SK-MEL-5 (cell line): ENCODE measurements at regions not wholly inside any gene's neighbourhood (a gene's known extent, or its start where the extent isn't known, plus 50 kb on each side); places are given as distances from the start of the nearest gene placed in this dataset.
"Not testable (repeated sequence)": the region's sequence is repeated elsewhere in the genome, so short reads cannot be mapped to it uniquely, and the experiment has no call there.

Experiments used
- DNase-seq: peaks from one replicate; pipeline ENCODE4 v3.0.0-alpha.2; 2016; ENCODE audit warnings: low read depth, low spot score
- in situ Hi-C: cut with HindIII; loops from 2 replicates; pipeline ENCODE4 v1.10.0; 2016; ENCODE audit warnings: low sequenced_read_pairs, high pct_unique_total_duplicates, low pct_unique_long_range_greater_than_20kb

DNA sequence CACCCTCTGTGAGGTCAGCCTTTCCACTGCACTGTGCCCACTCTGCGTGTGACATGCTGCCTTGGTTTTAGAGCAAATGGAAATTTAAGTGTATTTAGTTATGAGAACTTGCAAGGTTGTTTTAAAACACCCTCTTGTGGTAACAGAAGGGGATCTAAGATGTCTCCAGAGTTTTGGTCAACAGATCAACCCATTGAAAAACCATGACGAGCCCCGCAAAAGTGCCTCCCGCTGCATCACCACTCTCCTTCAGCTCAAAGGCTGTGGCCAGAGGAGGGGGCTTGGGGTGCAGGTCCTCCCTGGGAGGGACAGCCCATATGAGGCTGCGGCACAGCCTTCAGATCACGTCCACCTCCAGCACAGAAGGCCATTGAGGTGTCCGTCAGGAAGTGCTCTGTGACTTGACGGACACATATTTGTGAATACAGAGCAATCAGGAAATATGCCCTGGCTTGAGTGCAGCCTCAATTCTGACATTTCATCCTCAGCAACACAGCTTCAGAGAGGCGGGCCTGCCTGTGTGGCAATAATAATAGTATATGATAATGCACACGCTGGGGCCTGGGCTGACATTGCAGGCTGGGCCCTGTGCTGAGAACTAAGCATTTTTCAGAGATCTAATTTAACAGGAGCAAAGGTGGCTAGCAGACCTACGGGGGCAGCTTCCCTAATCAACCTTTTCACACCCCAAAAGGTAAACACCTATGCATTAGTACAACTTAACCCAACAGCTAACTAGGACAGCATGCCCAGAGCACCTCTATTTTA lies 213.9 kb downstream of the ANAPC1 start:
- in situ Hi-C loops = no loop called here
- no peak for DNase-seq

DNA sequence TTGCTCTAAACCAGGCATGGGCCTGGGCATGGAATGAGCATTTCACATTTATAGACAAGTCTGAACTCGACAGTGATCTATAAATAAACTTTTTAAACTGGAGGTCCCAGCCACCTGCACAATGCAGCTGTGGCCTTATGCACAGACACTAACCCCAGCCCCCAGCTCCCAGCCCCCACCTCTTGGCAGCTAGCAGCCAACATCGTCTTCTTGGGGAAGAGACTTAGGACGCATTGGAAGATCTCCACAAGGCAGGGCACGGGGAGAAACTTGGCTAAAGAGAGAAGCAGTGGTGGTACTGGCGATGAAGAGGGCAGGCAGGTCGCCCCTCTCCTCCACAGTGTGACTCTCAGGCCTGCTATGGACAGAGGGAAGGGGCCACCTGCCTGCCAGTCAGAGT lies 213.2 kb downstream of the ANAPC1 start:
- in situ Hi-C loops = no loop called here
- DNase-seq = no peak

DNA sequence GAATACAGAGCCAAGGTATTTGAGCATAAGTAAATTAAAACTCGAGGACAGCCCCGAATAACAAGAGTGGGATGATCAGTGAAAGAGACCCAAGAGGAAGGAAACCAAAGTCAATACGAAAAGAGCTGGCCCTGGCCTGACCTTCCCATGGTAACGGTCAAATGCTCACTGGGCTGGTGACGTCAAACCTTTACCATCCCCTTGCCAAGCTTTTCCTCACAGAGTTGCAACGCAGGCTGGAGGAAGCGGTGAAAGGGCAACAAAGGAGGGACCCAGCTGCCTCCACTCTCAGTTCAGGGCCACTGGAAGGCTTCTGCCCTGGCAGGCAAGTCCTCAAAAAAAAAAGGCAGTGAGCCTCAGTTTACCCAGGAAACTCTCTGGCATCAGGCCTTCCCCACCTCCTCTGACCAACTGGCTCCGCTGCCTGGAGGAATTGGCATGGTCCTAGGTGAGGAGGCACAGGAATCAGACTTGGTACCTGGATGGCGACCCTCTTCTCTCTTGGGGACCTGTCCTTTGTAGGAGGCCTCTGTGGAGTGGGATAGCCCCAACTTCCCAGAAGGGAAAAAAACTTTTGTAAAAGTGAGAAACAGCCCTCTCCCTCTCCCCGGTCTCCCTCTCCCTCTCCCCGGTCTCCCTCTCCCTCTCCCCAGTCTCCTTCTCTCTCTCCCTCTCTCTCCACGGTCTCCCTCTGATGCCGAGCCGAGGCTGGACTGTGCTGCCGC lies 212.4 kb downstream of the ANAPC1 start:
- no peak for DNase-seq
- in situ Hi-C loops = no loop called here

DNA sequence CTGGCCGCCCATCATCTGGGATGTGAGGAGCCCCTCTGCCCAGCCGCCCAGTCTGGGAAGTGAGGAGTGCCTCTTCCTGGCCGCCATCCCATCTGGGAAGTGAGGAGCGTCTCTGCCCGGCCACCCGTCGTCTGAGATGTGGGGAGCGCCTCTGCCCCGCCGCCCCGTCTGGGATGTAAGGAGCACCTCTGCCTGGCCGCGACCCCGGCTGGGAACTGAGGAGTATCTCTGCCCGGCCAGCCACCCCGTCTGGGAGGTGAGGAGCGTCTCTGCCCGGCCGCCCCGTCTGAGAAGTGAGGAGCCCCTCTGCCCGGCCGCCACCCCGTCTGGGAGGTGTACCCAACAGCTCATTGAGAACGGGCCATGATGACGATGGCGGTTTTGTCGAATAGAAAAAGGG lies 211.4 kb downstream of the ANAPC1 start:
- DNase-seq, in situ Hi-C loops: not testable (repeated sequence)

DNA sequence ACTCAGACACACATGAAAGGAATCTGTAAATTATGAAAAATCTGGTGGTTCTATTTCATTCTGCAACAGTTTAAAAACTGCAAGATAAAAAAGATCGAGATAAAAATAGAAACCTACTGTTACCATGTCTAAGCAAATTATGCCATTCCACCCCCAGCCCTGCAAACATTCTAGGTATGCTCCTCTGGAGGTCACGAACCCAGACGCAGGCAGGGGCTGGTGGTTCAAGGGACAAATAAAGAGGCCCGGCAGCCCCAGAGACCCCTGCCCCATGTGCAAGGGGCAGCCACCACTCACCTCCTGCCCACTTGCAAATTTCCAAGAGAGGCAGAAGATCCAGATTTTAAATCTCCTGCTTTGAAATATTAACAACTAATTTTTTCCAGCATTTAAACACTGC lies 210.5 kb downstream of the ANAPC1 start:
- in situ Hi-C loops = no loop called here
- no peak for DNase-seq

DNA sequence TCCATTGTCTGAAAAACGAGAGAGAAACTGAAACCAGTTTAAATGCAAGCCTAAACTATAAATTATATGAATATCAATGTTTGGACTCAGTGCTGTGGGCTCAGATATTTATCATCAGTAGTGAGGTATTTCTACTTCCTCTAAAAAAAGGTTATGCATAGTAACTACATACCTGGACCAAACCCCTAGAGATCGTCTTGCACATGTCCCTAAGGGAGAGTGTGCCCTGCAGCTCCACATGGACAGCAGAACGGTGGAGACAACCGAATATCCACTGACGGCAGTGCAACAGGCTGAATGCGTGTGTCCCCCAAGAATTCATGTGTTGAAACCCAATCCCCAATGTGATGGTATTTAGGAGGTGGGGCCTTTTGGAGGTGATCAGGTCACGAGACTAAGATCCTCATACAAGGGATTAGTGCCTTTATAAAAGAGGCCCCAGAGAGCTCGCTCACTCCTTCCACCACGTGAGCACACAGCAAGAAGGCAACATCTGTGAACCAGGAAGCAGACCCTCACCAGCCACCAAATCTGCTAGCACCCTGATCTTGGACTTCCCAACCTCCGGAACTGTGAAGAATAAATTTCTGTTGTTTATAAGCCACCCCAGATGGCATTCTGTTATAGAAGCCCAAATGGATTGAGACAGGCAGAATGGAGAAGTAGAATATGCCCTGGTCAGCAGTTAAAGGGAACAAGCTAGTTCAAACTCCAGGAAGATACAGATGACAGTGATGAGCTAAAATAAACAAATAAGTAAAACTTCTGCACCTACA lies 208.4 kb downstream of the ANAPC1 start:
- DNase-seq = no peak
- in situ Hi-C loops = no loop called here

DNA sequence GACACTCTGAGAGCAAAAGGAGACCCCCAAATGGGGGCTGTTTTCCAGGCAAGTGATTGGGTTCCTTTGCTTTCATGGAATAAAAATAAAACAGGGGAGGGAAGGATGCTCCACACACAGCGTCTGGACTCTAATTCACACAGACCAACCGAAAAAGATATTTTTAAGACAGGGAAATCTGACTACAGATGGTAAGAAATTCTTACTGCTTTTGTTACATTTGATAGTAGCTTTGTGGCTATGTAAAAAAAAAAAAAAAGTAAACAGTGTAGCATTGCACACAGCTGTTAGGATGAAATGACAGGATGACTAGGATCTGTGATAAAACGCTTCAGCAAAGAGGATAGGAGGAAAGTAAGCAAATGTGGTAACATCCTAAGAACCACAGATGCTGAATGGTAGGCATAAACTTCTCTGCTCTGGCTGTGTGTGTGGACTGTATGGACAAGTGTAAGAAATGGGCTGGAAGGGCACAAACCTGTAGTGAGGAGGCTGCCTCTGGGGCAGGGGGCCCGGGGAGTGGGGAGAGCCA lies 207.6 kb downstream of the ANAPC1 start:
- in situ Hi-C loops = no loop called here
- no peak for DNase-seq

DNA sequence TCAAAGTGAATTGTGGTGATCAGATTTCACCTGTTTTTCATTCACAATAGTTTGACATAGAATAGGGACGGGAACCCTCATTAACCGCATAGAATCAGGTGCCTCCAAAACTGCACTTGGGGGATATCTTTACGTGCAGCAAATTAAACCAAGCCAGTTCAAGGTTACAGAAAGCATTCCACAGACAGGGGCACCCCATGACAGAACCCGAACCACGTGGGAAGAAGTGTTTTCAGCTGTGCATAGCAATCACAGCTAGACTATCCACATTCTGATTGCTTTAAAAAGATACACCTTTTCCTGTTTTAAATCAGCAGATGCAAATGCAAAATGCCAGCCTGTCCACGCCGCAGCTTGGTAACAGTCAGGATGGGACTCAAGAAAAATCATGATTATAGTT lies 205.8 kb downstream of the ANAPC1 start:
- no peak for DNase-seq
- in situ Hi-C loops = no loop called here

DNA sequence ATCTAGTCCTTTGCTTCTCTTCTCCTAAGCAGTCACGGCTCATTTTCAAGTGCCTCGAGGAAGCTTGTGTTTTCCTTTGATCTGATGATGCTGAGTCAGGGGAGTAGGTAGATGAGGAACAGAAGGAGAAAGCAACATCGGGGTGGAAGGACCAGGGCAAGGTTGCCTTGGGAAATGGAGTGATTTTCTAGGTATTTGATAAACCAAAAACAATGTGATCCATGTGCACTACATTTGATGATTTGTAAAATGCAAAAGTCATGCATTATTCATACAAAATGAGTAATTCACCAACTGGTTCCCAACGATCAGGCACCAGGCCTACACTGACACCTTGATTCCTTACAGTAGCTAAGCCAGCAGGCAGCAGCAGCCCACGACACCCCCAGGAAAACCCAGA lies 205.3 kb downstream of the ANAPC1 start:
- DNase-seq = no peak
- in situ Hi-C loops = no loop called here

DNA sequence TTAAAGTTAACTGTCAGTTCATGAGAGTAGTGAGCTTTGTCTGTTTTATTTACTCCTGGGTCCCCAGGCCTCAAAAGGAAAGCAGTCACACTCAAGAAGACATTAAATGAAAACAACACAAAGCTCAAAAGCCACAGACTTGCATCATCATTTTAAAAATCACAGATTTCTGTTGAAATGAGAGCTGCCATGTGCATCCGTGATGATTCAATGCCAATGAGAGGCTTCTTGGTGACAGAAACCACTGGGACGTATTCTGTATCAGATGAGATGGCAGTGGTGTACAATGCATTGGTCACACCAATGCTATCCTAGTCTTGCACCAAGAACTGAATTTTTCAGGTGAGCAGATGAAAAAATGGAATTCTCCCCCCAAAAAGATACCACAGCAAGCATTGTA lies 204.8 kb downstream of the ANAPC1 start:
- DNase-seq = no peak
- in situ Hi-C loops = no loop called here

DNA sequence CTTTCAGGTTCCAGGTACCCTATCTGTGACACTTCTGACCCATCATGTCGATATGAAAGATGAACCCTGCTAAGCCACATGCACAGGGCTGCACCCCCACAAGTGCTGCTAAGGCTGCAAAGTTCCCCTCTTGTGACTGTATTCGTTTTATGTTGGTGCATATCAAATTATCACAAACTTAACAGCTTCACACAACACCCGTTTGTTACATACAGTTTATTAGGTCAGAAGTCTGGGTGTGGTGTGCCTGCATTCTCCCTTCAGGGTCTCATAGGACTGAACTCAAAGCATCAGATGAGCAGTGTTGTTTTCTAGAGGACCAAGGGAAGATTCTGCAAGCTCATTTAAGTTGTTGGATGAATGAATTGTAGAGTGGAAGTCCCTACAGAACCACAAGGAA lies 199.4 kb downstream of the ANAPC1 start:
- in situ Hi-C loops = no loop called here
- no peak for DNase-seq

DNA sequence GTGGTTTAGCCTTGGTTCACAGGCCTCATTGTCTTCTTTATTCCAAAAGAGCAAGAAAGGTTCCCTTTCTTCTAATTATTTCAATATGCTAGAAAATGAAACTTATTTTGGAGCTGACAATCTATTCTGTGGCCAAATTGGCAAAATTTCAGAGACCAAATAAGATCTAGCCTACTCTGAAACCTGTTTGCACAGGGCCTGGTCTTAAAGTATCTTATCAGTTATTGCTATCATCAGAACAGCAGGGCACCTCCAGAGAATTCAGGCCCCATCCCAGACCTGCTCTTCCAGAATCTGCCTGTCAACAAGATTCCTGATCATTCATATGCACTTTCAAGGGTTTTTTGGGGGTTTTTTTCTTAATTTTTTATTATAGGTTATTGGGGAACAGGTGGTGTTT lies 198.7 kb downstream of the ANAPC1 start:
- DNase-seq = no peak
- in situ Hi-C loops = no loop called here

DNA sequence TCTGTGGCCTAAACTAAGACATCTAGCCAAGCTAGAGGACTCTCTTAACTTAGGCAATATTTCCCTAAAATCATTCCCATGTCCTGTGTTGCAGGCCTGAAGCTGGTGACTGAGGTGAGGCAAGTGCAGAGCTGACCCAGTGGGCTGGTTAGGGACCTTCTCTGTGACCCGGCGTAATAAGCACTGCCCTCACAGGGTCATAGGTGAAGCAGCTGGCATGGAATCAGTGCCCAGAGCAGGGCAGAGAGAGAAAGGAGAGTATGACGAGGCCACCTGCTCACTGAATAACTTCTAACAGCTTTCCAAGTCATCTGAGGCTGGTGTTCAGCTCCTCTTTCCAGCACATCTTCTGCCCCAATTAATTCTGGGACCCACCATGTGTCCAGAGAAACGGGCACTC lies 197.0 kb downstream of the ANAPC1 start:
- in situ Hi-C loops = no loop called here
- no peak for DNase-seq

DNA sequence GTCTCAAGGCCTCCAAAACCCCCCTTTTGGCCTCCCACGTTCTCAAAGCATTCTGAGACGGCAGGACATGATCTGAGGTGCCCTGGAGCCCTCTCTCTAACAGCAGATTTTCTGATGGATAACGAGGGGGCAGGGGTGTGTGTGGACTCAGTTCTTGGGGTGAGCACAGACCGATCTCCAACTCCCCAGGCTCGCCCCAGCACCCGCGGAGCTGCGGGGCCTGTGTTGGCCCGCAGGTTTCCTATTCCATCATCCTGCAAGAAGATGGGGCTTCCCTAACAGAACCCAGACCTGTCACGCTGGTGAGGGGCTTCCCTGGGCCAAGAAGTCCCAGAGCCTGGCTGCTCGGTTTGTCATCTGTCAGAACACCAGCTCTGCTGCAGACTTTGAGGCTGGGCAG lies 196.1 kb downstream of the ANAPC1 start:
- in situ Hi-C loops = no loop called here
- no peak for DNase-seq

DNA sequence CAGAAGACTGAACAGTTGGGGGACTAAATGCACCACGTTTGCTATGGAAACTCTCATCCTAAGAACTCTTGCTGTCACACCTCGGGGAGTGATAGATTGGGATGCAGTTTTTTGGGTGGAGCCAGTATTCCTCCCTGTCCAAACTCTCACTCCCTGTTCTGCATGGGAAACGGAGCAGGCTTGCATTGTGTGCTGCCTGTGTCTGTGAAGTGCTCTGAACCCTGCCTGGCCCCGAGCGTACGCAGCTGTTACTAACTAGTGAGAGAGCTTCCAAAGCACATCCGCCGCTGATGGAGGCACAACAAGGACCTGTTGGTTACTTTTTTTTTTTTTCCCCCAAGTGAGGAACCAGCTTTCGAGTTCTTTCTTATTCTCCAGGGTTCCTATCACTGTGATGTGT lies 195.5 kb downstream of the ANAPC1 start:
- DNase-seq = no peak
- in situ Hi-C loops = no loop called here

DNA sequence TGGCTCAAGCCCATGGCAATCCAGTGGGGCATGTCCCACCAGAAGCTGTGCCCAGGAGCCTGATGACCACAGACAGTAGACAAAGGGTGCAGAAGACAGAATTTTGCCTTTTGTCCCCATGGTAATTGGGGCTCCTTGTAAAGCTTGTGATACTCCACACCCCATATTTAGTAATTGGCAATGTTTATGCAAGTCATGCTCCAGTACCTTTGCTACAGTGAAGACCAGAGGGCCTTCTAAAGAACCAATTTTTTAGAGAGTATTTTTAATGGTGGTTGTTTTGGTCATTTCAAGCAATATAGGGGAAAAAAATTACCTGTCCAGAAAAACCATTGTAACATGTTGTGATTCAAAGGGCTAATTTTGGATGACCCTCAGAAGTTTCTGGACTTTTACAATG lies 194.8 kb downstream of the ANAPC1 start:
- no peak for DNase-seq

DNA sequence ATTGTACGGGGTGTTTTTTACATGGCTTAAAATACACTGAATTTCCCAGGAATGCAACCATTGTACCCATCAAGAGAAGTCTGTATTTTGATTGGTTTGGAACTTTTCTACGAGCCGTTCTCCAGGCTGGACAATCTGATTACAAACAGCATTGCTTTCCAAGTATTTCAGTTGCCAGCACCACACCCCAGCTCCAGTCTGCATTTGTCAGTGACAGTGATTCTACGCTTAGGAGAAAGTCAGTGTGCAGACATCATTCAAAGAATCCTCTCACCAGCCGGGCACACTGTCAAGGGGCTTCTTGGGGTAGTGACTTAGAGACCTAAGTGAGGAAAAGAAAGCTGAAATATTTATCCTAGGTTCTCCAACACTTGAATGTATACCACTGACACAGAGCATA lies 194.1 kb downstream of the ANAPC1 start:
- DNase-seq = no peak
- in situ Hi-C loops = no loop called here

More for the DNA sequence above, 194.8 kb downstream of the ANAPC1 start:
- in situ Hi-C loops = no loop called here

DNA sequence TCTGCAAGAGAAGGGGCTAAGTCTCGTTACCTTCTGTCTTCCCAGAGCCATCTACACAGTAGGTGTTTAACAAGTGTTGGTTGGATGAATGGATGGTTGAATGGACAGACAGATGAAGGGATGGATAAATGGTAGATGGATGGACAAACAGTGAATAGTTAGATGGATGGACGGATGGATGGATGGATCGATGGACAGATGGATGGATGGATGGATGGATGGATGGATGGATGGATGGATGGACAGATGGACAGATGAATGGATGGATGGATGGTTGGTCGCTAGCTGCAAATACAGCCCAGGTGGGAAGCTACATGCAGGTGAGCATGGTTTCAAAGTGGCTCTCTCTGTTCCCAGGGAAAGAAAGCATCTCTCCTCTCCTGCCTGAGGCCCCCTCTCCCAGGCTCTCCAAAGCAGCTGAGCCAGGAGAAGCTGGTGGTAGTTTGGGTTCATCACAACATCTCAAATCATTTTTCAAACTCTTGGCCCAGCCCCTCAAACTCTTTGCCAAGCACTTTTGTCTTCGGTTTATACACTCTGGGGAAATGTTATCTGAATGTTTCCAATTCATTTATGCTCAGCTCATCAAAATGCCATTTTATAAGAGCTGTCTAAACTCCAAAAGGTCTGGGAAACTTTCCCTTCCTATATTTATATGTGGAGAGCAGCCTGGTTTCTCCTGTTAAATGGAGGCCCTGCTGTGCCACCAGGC lies 192.7 kb downstream of the ANAPC1 start:
- DNase-seq = no peak
- in situ Hi-C loops = no loop called here
